C4-2B (cell line): ENCODE measurements at regions not wholly inside any gene's neighbourhood (a gene's known extent, or its start where the extent isn't known, plus 50 kb on each side); places are given as distances from the start of the nearest gene placed in this dataset.

Experiments used
- H3K27ac ChIP-seq: fragments of 450-650 bp; 2 replicates; pipeline ENCODE4 v1.5.1; 2017
- CTCF ChIP-seq: fragments of 450-650 bp; conservative IDR thresholded peaks from 2 replicates; pipeline ENCODE4 v1.5.1; 2017; ENCODE audit warnings: mild to moderate bottlenecking
- ZFX ChIP-seq: fragments of 450-650 bp; IDR thresholded peaks from 2 replicates; pipeline ENCODE4 v1.6.1; 2017

GRCh38 chr13:70362820-70363570, 254.7 kb upstream of the KLHL1 start:
- no peak for TF ChIP-seq ZFX
- no peak for TF ChIP-seq CTCF
- H3K27ac ChIP-seq = no peak overlapping the region

- no peak for TF ChIP-seq ZFX
- TF ChIP-seq CTCF = no peak
Observed at GRCh38 chr13:70357031-70357430, 248.8 kb upstream of the KLHL1 start.

GRCh38 chr13:70353096-70353495, 244.8 kb upstream of the KLHL1 start:
- no peak overlapping the region for H3K27ac ChIP-seq
- TF ChIP-seq CTCF (no peak), ZFX (no peak)

More at GRCh38 chr13:70357031-70357430, 248.8 kb upstream of the KLHL1 start:
- H3K27ac ChIP-seq = no peak overlapping the region

GRCh38 chr13:70347947-70348620, 239.8 kb upstream of the KLHL1 start:
- no peak for TF ChIP-seq CTCF
- no peak for TF ChIP-seq ZFX
- no peak overlapping the region for H3K27ac ChIP-seq

GRCh38 chr13:70339738-70340137, 231.5 kb upstream of the KLHL1 start:
- no peak overlapping the region for H3K27ac ChIP-seq
- peak; percentile 9; the same call in 1 of the 2 replicates for TF ChIP-seq CTCF
- TF ChIP-seq ZFX = no peak

- TF ChIP-seq CTCF = no peak
- no peak for TF ChIP-seq ZFX
- H3K27ac ChIP-seq = no peak overlapping the region
Observed at GRCh38 chr13:70338609-70339008, 230.4 kb upstream of the KLHL1 start.

GRCh38 chr13:70336866-70337265, 228.6 kb upstream of the KLHL1 start:
- no peak for TF ChIP-seq CTCF
- no peak for TF ChIP-seq ZFX

More at GRCh38 chr13:70336866-70337265, 228.6 kb upstream of the KLHL1 start:
- no peak overlapping the region for H3K27ac ChIP-seq
